ENCODE measurements at regions not wholly inside any gene's neighbourhood (a gene's known extent, or its start where the extent isn't known, plus 50 kb on each side); places are given as distances from the start of the nearest gene placed in this dataset.
"Not testable (repeated sequence)": the region's sequence is repeated elsewhere in the genome, so short reads cannot be mapped to it uniquely, and the experiment has no call there.

GRCh38 chr11:80257319-80258015 lies 816.6 kb upstream of the TENM4 start:
- TF ChIP-seq POLR2A, CTCF (IDR thresholded peaks at IDR 0.05): not testable (repeated sequence)

Data from Peyer's patch (tissue), 4 donors.